ENCODE measurements at regions not wholly inside any gene's neighbourhood (a gene's known extent, or its start where the extent isn't known, plus 50 kb on each side); places are given as distances from the start of the nearest gene placed in this dataset.
A peak's percentile ranks its signal among the peaks of the same experiment; 100 is the strongest.

- ATAC-seq: no peak
- Mint-ChIP-seq H3K27me3 (ENCODE audit: low read depth) (no peaks in the 10 kb centered on the region), H3K9me3 (peaks cover 17% of the 10 kb centered on the region), H3K4me1 (peaks cover 21% of the 10 kb centered on the region), H3K4me3 (no peak overlapping the region), H3K27ac (no peak overlapping the region), H3K36me3 (peaks cover 7% of the 10 kb centered on the region)
- TF ChIP-seq NR2C2 (CRISPR knock-in tag; IDR thresholded peaks at IDR 0.05): no peak
- TF ChIP-seq FOXJ3 (CRISPR knock-in tag; IDR thresholded peaks at IDR 0.05; ENCODE audit: borderline replicate concordance): no peak
- TF ChIP-seq RELA (CRISPR knock-in tag; IDR thresholded peaks at IDR 0.05; ENCODE audit: borderline replicate concordance): no peak
- ChIA-PET POLR2A (no interaction called here), CTCF (interaction anchor here (1.1 to 1.6 kb wide), 3 partner anchors 22 to 258 kb away, joined by 3 to 6 read pairs (median 5); no protein-coding TSS in a partner anchor)
- no peak for DNase-seq (ENCODE audit: low spot score)
These were observed 93.0 kb upstream of the SH3BP4 start for GRCh38 chr2:234858790-234859329.

GRCh38 chr2:234858145-234858544 lies 93.7 kb upstream of the SH3BP4 start:
- ChIA-PET CTCF (interaction anchor here (1.1 to 1.6 kb wide), 3 partner anchors 23 to 259 kb away, joined by 3 to 6 read pairs (median 5); no protein-coding TSS in a partner anchor), POLR2A (no interaction called here)
- H3K27ac Mint-ChIP-seq: no peak overlapping the region
- ATAC-seq (peak; percentile 28), DNase-seq (ENCODE audit: low spot score) (no peak)
- no peak for TF ChIP-seq USF2 (CRISPR knock-in tag; IDR thresholded peaks at IDR 0.05)
- no peak for TF ChIP-seq ZBTB21 (CRISPR knock-in tag; IDR thresholded peaks at IDR 0.05; ENCODE audit: borderline replicate concordance)
- no peak for TF ChIP-seq USF1 (CRISPR knock-in tag; IDR thresholded peaks at IDR 0.05)
- TF ChIP-seq IRF1 (CRISPR knock-in tag; IDR thresholded peaks at IDR 0.05): no peak
- TF ChIP-seq SOX15 (CRISPR knock-in tag; IDR thresholded peaks at IDR 0.05): no peak
- no peak for TF ChIP-seq ZNF263 (CRISPR knock-in tag; IDR thresholded peaks at IDR 0.05; ENCODE audit: low read depth)
- TF ChIP-seq NR1H2 (CRISPR knock-in tag; IDR thresholded peaks at IDR 0.05): no peak
- TF ChIP-seq E2F1 (CRISPR knock-in tag; IDR thresholded peaks at IDR 0.05): no peak
- TF ChIP-seq GABPB1 (CRISPR knock-in tag; IDR thresholded peaks at IDR 0.05): no peak
- no peak for TF ChIP-seq ZNF138 (CRISPR knock-in tag; conservative IDR thresholded peaks at IDR 0.05)
- TF ChIP-seq FOXP1 (CRISPR knock-in tag; IDR thresholded peaks at IDR 0.05; ENCODE audit: borderline replicate concordance): no peak
- TF ChIP-seq MYBL2 (CRISPR knock-in tag; IDR thresholded peaks at IDR 0.05): no peak
- TF ChIP-seq TP53 (CRISPR knock-in tag; IDR thresholded peaks at IDR 0.05): no peak
- no peaks in the 10 kb centered on the region for H3K27me3 Mint-ChIP-seq (ENCODE audit: low read depth)
- H3K4me3 Mint-ChIP-seq: no peak overlapping the region
- peaks cover 7% of the 10 kb centered on the region for H3K36me3 Mint-ChIP-seq
- H3K9me3 Mint-ChIP-seq: peaks cover 17% of the 10 kb centered on the region
- H3K4me1 Mint-ChIP-seq: peaks cover 20% of the 10 kb centered on the region

- Mint-ChIP-seq H3K4me1 (peaks cover 13% of the 10 kb centered on the region), H3K9me3 (peaks cover 32% of the 10 kb centered on the region), H3K27me3 (ENCODE audit: low read depth) (no peaks in the 10 kb centered on the region), H3K27ac (no peak overlapping the region), H3K4me3 (no peak overlapping the region), H3K36me3 (peaks cover 13% of the 10 kb centered on the region)
- CTCF ChIA-PET: no interaction called here
- ATAC-seq: no peak
- POLR2A ChIA-PET: no interaction called here
- no peak for DNase-seq (ENCODE audit: low spot score)
- TF ChIP-seq ZNF263 (CRISPR knock-in tag; IDR thresholded peaks at IDR 0.05; ENCODE audit: low read depth) (no peak), AFF4 (CRISPR knock-in tag; IDR thresholded peaks at IDR 0.05; ENCODE audit: borderline replicate concordance) (no peak), NFE2L1 (CRISPR knock-in tag; IDR thresholded peaks at IDR 0.05) (no peak), FOXP1 (CRISPR knock-in tag; IDR thresholded peaks at IDR 0.05; ENCODE audit: borderline replicate concordance) (no peak), EMX1 (CRISPR knock-in tag; IDR thresholded peaks at IDR 0.05) (no peak), ATF6 (CRISPR knock-in tag; IDR thresholded peaks at IDR 0.05) (no peak), SMAD3 (CRISPR knock-in tag; IDR thresholded peaks at IDR 0.05; ENCODE audit: borderline replicate concordance) (no peak), USF2 (CRISPR knock-in tag; IDR thresholded peaks at IDR 0.05) (no peak)
These were observed 98.1 kb upstream of the SH3BP4 start for GRCh38 chr2:234853729-234854128.

Measured in WTC11 (cell line).